Ascending aorta (tissue), 2 donors: ENCODE measurements at regions not wholly inside any gene's neighbourhood (a gene's known extent, or its start where the extent isn't known, plus 50 kb on each side); places are given as distances from the start of the nearest gene placed in this dataset.

Experiments
- DNase-seq, 2 donors: peaks; one replicate each; pipeline ENCODE4 v3.0.0-alpha.2; 2019; ENCODE audit warnings: low spot score in 2 of 2
- H3K27ac ChIP-seq, 2 donors: fragments of 200-600 bp; sonication (generic); one replicate each; pipeline ENCODE4 v1.5.1; 2016 to 2017; ENCODE audit warnings: mild to moderate bottlenecking in 1 of 2
- H3K27me3 ChIP-seq: fragments of 200-600 bp; sonication (generic); one replicate; pipeline ENCODE4 v1.5.1; 2017
- H3K36me3 ChIP-seq, 2 donors: fragments of 200-600 bp; sonication (generic); one replicate each; pipeline ENCODE4 v1.5.1; 2016
- H3K4me1 ChIP-seq, 2 donors: fragments of 200-600 bp; sonication (generic); one replicate each; pipeline ENCODE4 v1.5.1; 2016 to 2017; ENCODE audit warnings: mild to moderate bottlenecking in 1 of 2
- H3K4me3 ChIP-seq, 2 donors: fragments of 200-600 bp; sonication (generic); one replicate each; pipeline ENCODE4 v1.5.1; 2016 to 2017; ENCODE audit warnings: mild to moderate bottlenecking in 1 of 2
- H3K9me3 ChIP-seq, 2 donors: fragments of 200-600 bp; sonication (generic); one replicate each; pipeline ENCODE4 v1.5.1; 2016
- CTCF ChIP-seq, 3 experiments: fragments of 200-600 bp in 2 of 3; fragments of 450-650 bp in 1 of 3; sonication (generic) in 2 of 3; IDR thresholded peaks; one replicate each; pipeline ENCODE4 v1.5.1; 2016 to 2019; ENCODE audit warnings: antibody characterized with exemption in 3 of 3, mild to moderate bottlenecking in 1 of 3, moderate library complexity in 1 of 3
- intact Hi-C: fragments of 100-400 bp; cut with DNase I; formaldehyde crosslinking; loops from one replicate; pipeline ENCODE4 v1.15.1; 2023

- Histone ChIP-seq H3K4me3 (no peak overlapping the region), H3K36me3 (no peaks in the 10 kb centered on the region), H3K9me3 (no peaks in the 10 kb centered on the region), H3K27me3 (no peaks in the 10 kb centered on the region), H3K4me1 (no peaks in the 10 kb centered on the region), H3K27ac (no peak overlapping the region)
- intact Hi-C loops = no loop called here
- TF ChIP-seq CTCF (IDR thresholded peaks at IDR 0.05) = no peak
- peak in 1 of 2 donors; percentile 56 for DNase-seq
These were observed 59.1 kb upstream of the PPP2R2D start for GRCh38 chr10:131841661-131842139.

- no peak overlapping the region for H3K4me3 ChIP-seq
- intact Hi-C loops = no loop called here
- H3K36me3 ChIP-seq = no peaks in the 10 kb centered on the region
- no peaks in the 10 kb centered on the region for H3K27me3 ChIP-seq
- H3K4me1 ChIP-seq = no peaks in the 10 kb centered on the region
- TF ChIP-seq CTCF (IDR thresholded peaks at IDR 0.05) = no peak
- no peak overlapping the region for H3K27ac ChIP-seq
- DNase-seq = peak in 1 of 2 donors; percentile 49
- no peaks in the 10 kb centered on the region for H3K9me3 ChIP-seq
These were observed 58.3 kb upstream of the PPP2R2D start for GRCh38 chr10:131842351-131843088.

GRCh38 chr10:131843089-131843595 lies 57.7 kb upstream of the PPP2R2D start:
- Histone ChIP-seq H3K9me3 (no peaks in the 10 kb centered on the region), H3K4me3 (no peak overlapping the region), H3K27ac (no peak overlapping the region), H3K27me3 (no peaks in the 10 kb centered on the region), H3K36me3 (no peaks in the 10 kb centered on the region), H3K4me1 (no peaks in the 10 kb centered on the region)
- no peak for TF ChIP-seq CTCF (IDR thresholded peaks at IDR 0.05)
- DNase-seq = peak in 1 of 2 donors; percentile 52
- intact Hi-C loops = no loop called here

GRCh38 chr10:131843881-131844284 lies 56.9 kb upstream of the PPP2R2D start:
- DNase-seq = peak in 1 of 2 donors; percentile 52

GRCh38 chr10:131844529-131845084 lies 56.2 kb upstream of the PPP2R2D start:
- peak in 1 of 2 donors; percentile 35 for DNase-seq
- no peak overlapping the region for H3K27ac ChIP-seq
- no peaks in the 10 kb centered on the region for H3K4me1 ChIP-seq
- no peak overlapping the region for H3K4me3 ChIP-seq
- no peaks in the 10 kb centered on the region for H3K36me3 ChIP-seq
- H3K27me3 ChIP-seq = no peaks in the 10 kb centered on the region
- no peaks in the 10 kb centered on the region for H3K9me3 ChIP-seq
- no peak for TF ChIP-seq CTCF (IDR thresholded peaks at IDR 0.05)
- intact Hi-C loops = no loop called here

More at GRCh38 chr10:131843881-131844284, 56.9 kb upstream of the PPP2R2D start:
- no peak for TF ChIP-seq CTCF (IDR thresholded peaks at IDR 0.05)
- intact Hi-C loops = no loop called here
- no peaks in the 10 kb centered on the region for H3K9me3 ChIP-seq
- H3K4me1 ChIP-seq = no peaks in the 10 kb centered on the region
- H3K4me3 ChIP-seq = no peak overlapping the region
- no peak overlapping the region for H3K27ac ChIP-seq
- H3K27me3 ChIP-seq = no peaks in the 10 kb centered on the region
- H3K36me3 ChIP-seq = no peaks in the 10 kb centered on the region
